GM12873 (cell line): ENCODE measurements at regions not wholly inside any gene's neighbourhood (a gene's known extent, or its start where the extent isn't known, plus 50 kb on each side); places are given as distances from the start of the nearest gene placed in this dataset.

Source experiments
- CTCF ChIP-seq: IDR thresholded peaks from 2 replicates; pipeline ENCODE4 v1.5.1; 2012; ENCODE audit warnings: low read depth, mild to moderate bottlenecking, moderate library complexity, low read length, control low read depth; ENCODE audit not compliant: insufficient read depth; ENCODE audit errors: missing control alignments

GRCh38 chr17:68714676-68715075 lies 113.5 kb upstream of the FAM20A start:
- no peak for TF ChIP-seq CTCF

- no peak for TF ChIP-seq CTCF
Observed at GRCh38 chr17:68711858-68712257, 110.7 kb upstream of the FAM20A start.

DNA sequence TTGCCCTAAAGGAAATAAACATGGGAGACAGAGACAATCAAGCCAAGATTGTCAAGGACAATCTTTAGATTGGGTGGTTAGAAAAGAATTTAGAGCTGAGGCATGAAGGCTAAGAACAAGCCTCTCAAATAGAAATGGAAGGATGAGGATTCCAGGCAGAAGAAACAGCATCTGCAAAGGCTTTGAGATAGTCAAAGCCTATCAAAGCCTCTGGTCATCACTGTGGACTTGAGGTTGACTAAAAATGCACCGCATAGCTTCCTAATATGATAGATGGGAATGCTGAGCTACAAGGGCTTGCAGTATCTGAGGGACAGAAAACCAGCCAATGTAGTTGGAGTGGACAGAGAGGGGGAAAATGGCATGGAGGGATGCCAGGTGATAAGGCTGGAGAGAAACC lies 109.8 kb upstream of the FAM20A start:
- TF ChIP-seq CTCF: no peak

DNA sequence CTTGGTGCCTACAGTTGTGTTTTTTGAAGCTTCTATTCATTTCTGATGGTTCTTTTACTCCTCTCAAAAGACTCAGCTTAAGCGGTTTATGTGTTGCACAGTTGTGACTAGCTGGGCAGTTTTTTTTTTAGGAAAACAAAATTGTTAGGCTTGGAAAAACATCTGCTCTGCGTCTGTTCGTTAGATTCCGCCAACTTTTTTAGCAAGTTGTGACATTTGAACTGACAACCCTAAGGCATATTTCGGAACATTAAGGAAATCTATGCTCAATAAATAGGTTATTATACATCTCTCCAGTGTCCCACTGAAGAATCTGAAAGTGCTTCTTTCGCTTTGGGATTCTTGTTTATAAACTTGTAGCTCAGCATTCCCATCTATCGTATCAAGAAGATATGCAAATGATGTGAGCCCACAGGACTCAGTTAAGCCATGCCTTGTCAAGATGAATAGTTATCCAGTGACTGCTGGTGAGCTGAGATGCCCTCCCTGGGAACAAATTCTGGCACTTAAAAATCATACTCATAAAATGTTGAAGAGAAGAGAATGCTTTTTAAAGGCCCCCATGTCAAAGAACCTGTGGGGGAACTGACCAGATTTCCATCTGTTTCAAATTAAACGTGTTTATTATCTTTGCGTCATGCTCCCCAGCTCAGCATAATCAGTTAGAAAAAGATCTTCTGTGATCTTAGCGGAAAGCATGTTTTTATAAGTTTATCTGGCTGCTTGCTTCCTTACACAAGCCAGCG lies 109.0 kb upstream of the FAM20A start:
- TF ChIP-seq CTCF: no peak

DNA sequence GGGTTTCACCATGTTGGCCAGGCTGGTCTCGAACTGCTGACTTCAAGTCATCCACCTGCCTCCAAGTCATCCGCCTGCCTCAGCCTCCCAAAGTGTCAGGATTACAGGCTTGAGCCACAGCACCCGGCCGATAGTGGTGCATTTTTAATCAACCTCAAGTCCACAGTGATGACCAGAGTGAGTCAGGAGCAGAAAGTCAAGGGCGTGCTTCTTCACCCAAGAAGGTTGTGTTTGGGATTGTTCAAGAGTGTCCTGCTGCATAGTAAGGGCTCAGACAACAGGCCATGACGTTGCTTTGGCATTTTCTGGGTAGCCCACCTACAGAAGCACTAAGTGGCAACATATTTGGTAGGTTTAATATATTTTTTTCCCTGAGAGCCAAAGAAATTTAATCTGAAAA lies 108.3 kb upstream of the FAM20A start:
- no peak for TF ChIP-seq CTCF

DNA sequence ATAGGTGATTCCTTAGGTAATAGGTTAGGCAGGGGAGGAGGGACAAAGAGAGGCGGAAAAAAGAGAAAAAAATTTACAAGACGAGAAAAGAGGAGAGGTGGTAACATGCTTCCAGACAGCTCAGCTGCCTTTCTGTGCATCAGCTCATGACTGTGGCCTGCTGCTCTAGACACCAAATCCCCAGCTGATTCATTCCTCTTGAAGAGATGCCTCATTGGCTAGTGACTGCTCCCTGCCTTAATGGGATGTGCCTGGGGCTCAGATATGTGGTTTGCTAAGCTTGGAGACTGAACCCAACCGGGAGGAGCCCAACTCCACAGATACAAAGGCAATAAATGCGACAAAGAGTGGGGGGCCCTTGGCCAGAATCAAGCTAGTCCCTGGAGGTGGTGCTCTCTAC lies 105.9 kb upstream of the FAM20A start:
- no peak for TF ChIP-seq CTCF

GRCh38 chr17:68706356-68706920 lies 105.3 kb upstream of the FAM20A start:
- no peak for TF ChIP-seq CTCF
